Lung (tissue), 11 donors: ENCODE measurements at regions not wholly inside any gene's neighbourhood (a gene's known extent, or its start where the extent isn't known, plus 50 kb on each side); places are given as distances from the start of the nearest gene placed in this dataset.

Experiments used
- ATAC-seq: fragments of 200-7000 bp; cut with Tn5 transposase; one replicate; pipeline ENCODE4 v1.9.1; 2020; ENCODE audit warnings: moderate number of reproducible peaks; ENCODE audit not compliant: insufficient read depth, low FRiP score
- DNase-seq, 3 donors: peaks; one replicate each; pipeline ENCODE4 v3.0.0-alpha.2; 2013 to 2017
- H3K27ac ChIP-seq, 2 donors: one replicate each; pipeline ENCODE4 v1.5.1; 2013; ENCODE audit warnings: mild to moderate bottlenecking in 2 of 2, moderate library complexity in 2 of 2, control low read depth in 1 of 2, inconsistent platforms in 1 of 2, low read depth in 1 of 2, low read length in 1 of 2
- H3K27me3 ChIP-seq, 3 donors: one replicate each; pipeline ENCODE4 v1.5.1; 2013; ENCODE audit warnings: low read length in 2 of 3; ENCODE audit not compliant: control insufficient read depth in 3 of 3, insufficient read depth in 3 of 3
- H3K36me3 ChIP-seq, 4 donors: one replicate each; pipeline ENCODE4 v1.5.1; 2013; ENCODE audit warnings: low read length in 4 of 4, mild to moderate bottlenecking in 1 of 4, moderate library complexity in 1 of 4; ENCODE audit not compliant: control insufficient read depth in 4 of 4, insufficient read depth in 4 of 4
- H3K4me1 ChIP-seq, 5 donors: one replicate each; pipeline ENCODE4 v1.5.1; 2013; ENCODE audit warnings: low read length in 5 of 5, mild to moderate bottlenecking in 2 of 5, moderate library complexity in 1 of 5; ENCODE audit not compliant: control insufficient read depth in 5 of 5, insufficient read depth in 5 of 5
- H3K4me3 ChIP-seq: one replicate; pipeline ENCODE4 v1.5.1; 2013; ENCODE audit warnings: mild to moderate bottlenecking, control low read depth, moderate library complexity
- H3K9ac ChIP-seq, 2 donors: one replicate each; pipeline ENCODE4 v1.5.1; 2013; ENCODE audit warnings: low read length in 2 of 2, control low read depth in 1 of 2; ENCODE audit not compliant: insufficient read depth in 1 of 2
- H3K9me3 ChIP-seq, 4 donors: one replicate each; pipeline ENCODE4 v1.5.1; 2013; ENCODE audit warnings: low read length in 3 of 4, mild to moderate bottlenecking in 1 of 4, moderate library complexity in 1 of 4; ENCODE audit not compliant: control insufficient read depth in 4 of 4, insufficient read depth in 3 of 4
- CTCF ChIP-seq: IDR thresholded peaks from 2 replicates; pipeline ENCODE4 v1.5.1; 2012; ENCODE audit warnings: mild to moderate bottlenecking; ENCODE audit errors: control extremely low read depth, extremely low read depth
- WGBS, 2 donors: extraction: QIAGEN DNeasy Blood & Tissue Kit; methylation state at CpG; one replicate each; pipeline ENCODE4 v1.1.7; 2013; 5-methylcytosine and 5-hydroxymethylcytosine counted together
- donor health status: control.
- donor health status: control.
- donor health status: Bipolar disorder and iron deficiency.
- donor health status: healthy.
- donor health status: DM: yes; HTN: yes; CAD: no.

GRCh38 chr2:8217468-8218030 is 464.3 kb upstream of the ID2 start:
- Histone ChIP-seq H3K4me1 (peaks cover 0 to 16% (median 3%) of the 10 kb centered on the region in 5 donors), H3K4me3 (no peak overlapping the region), H3K9me3 (no peaks in the 10 kb centered on the region), H3K36me3 (no peaks in the 10 kb centered on the region), H3K27ac (no peak overlapping the region), H3K27me3 (no peaks in the 10 kb centered on the region), H3K9ac (no peak overlapping the region)
- 80 to 85% methylated on average over 9 of the region's 9 CpGs for WGBS, 2 donors
- ATAC-seq (no peak), DNase-seq (peak; percentile 53 to 84 (median 63))
- TF ChIP-seq CTCF, result no peak

GRCh38 chr2:8219096-8219495 is 462.8 kb upstream of the ID2 start:
- H3K9ac ChIP-seq, result no peak overlapping the region
- H3K36me3 ChIP-seq, result no peaks in the 10 kb centered on the region
- 94% methylated on average over 8 of the region's 8 CpGs for WGBS, 2 donors
- ATAC-seq, result no peak
- H3K9me3 ChIP-seq, result no peaks in the 10 kb centered on the region
- no peak overlapping the region for H3K4me3 ChIP-seq
- H3K4me1 ChIP-seq, result peaks cover 0 to 16% (median 3%) of the 10 kb centered on the region in 5 donors
- no peaks in the 10 kb centered on the region for H3K27me3 ChIP-seq
- no peak for TF ChIP-seq CTCF
- DNase-seq, result no peak
- no peak overlapping the region for H3K27ac ChIP-seq

GRCh38 chr2:8219631-8220355 is 462.1 kb upstream of the ID2 start:
- Histone ChIP-seq H3K27ac (peak overlapping the region in 1 of 2 donors; percentile 39), H3K9ac (no peak overlapping the region), H3K9me3 (no peaks in the 10 kb centered on the region), H3K4me1 (peaks cover 0 to 16% (median 3%) of the 10 kb centered on the region in 5 donors), H3K4me3 (no peak overlapping the region), H3K27me3 (no peaks in the 10 kb centered on the region), H3K36me3 (no peaks in the 10 kb centered on the region)
- ATAC-seq, result no peak
- 92 to 96% methylated on average over 22 of the region's 22 CpGs for WGBS, 2 donors
- no peak for DNase-seq
- TF ChIP-seq CTCF, result no peak
